Stimulated activated memory B cell treated with anti-CD40 and anti-IgM and Interleukin-4, amounts not matched to agents 10 μg/mL and 1 μg/mL and 100 μg/mL, for 72 hours (primary cell): ENCODE measurements at regions not wholly inside any gene's neighbourhood (a gene's known extent, or its start where the extent isn't known, plus 50 kb on each side); places are given as distances from the start of the nearest gene placed in this dataset.
"Not testable (repeated sequence)": the region's sequence is repeated elsewhere in the genome, so short reads cannot be mapped to it uniquely, and the experiment has no call there.

ENCODE experiments used
- ATAC-seq: fragments of 150-1000 bp; cut with Tn5 transposase; 2 replicates; pipeline ENCODE4 v1.10.0; 2021
- H3K27ac Mint-ChIP-seq: one replicate; pipeline ENCODE4 v1.8.0; 2022; ENCODE audit warnings: mild to moderate bottlenecking, mixed read lengths
- H3K27me3 Mint-ChIP-seq: one replicate; pipeline ENCODE4 v1.8.0; 2022; ENCODE audit warnings: mixed read lengths
- H3K36me3 Mint-ChIP-seq: one replicate; pipeline ENCODE4 v1.8.0; 2022; ENCODE audit warnings: mixed read lengths
- H3K4me1 Mint-ChIP-seq: one replicate; pipeline ENCODE4 v1.8.0; 2022; ENCODE audit warnings: mixed read lengths
- H3K4me3 Mint-ChIP-seq: one replicate; pipeline ENCODE4 v1.8.0; 2022; ENCODE audit warnings: mild to moderate bottlenecking, moderate library complexity, mixed read lengths
- H3K9me3 Mint-ChIP-seq: one replicate; pipeline ENCODE4 v1.8.0; 2022; ENCODE audit warnings: mixed read lengths

- Mint-ChIP-seq H3K4me3 (no peak overlapping the region), H3K27me3 (no peaks in the 10 kb centered on the region), H3K4me1 (no peaks in the 10 kb centered on the region), H3K36me3 (no peaks in the 10 kb centered on the region), H3K9me3 (peaks cover 6% of the 10 kb centered on the region), H3K27ac (no peak overlapping the region)
- no peak for ATAC-seq
These were observed 759.6 kb upstream of the NRXN1 start for GRCh38 chr2:51791496-51791895.

- Mint-ChIP-seq H3K4me3 (no peak overlapping the region), H3K27me3 (no peaks in the 10 kb centered on the region), H3K4me1 (no peaks in the 10 kb centered on the region), H3K36me3 (no peaks in the 10 kb centered on the region), H3K27ac (no peak overlapping the region), H3K9me3 (peaks cover 6% of the 10 kb centered on the region)
- no peak for ATAC-seq
These were observed 758.9 kb upstream of the NRXN1 start for GRCh38 chr2:51790854-51791253.

GRCh38 chr2:51789918-51790317 lies 758.0 kb upstream of the NRXN1 start:
- Mint-ChIP-seq H3K9me3 (peaks cover 6% of the 10 kb centered on the region), H3K36me3 (no peaks in the 10 kb centered on the region), H3K27ac (no peak overlapping the region), H3K27me3 (no peaks in the 10 kb centered on the region), H3K4me3 (no peak overlapping the region), H3K4me1 (no peaks in the 10 kb centered on the region)
- ATAC-seq, result no peak

GRCh38 chr2:51782921-51783765 lies 751.2 kb upstream of the NRXN1 start:
- Mint-ChIP-seq H3K27ac (no peak overlapping the region), H3K4me1 (no peaks in the 10 kb centered on the region), H3K4me3 (no peak overlapping the region), H3K27me3 (no peaks in the 10 kb centered on the region), H3K36me3 (no peaks in the 10 kb centered on the region), H3K9me3 (peaks cover 4% of the 10 kb centered on the region)
- no peak for ATAC-seq

- no peak overlapping the region for H3K27ac Mint-ChIP-seq
- H3K4me1 Mint-ChIP-seq, result no peaks in the 10 kb centered on the region
- H3K27me3 Mint-ChIP-seq, result no peaks in the 10 kb centered on the region
- H3K9me3 Mint-ChIP-seq, result peaks cover 3% of the 10 kb centered on the region
- no peaks in the 10 kb centered on the region for H3K36me3 Mint-ChIP-seq
- ATAC-seq, result no peak
- no peak overlapping the region for H3K4me3 Mint-ChIP-seq
These were observed 749.8 kb upstream of the NRXN1 start for GRCh38 chr2:51781691-51782090.

- Mint-ChIP-seq H3K9me3 (peaks cover 3% of the 10 kb centered on the region), H3K36me3 (no peaks in the 10 kb centered on the region), H3K4me3 (no peak overlapping the region), H3K27ac (no peak overlapping the region), H3K4me1 (no peaks in the 10 kb centered on the region), H3K27me3 (no peaks in the 10 kb centered on the region)
- ATAC-seq, result no peak
These were observed 748.4 kb upstream of the NRXN1 start for GRCh38 chr2:51780353-51780752.

- not testable (repeated sequence) for H3K9me3 Mint-ChIP-seq, H3K27me3 Mint-ChIP-seq, H3K4me3 Mint-ChIP-seq, H3K36me3 Mint-ChIP-seq, H3K4me1 Mint-ChIP-seq, H3K27ac Mint-ChIP-seq, ATAC-seq
These were observed 747.8 kb upstream of the NRXN1 start for GRCh38 chr2:51779723-51780122.

GRCh38 chr2:51778806-51779205 lies 746.9 kb upstream of the NRXN1 start:
- Mint-ChIP-seq H3K9me3 (peaks cover 3% of the 10 kb centered on the region), H3K27me3 (no peaks in the 10 kb centered on the region), H3K4me3 (no peak overlapping the region), H3K4me1 (no peaks in the 10 kb centered on the region), H3K36me3 (no peaks in the 10 kb centered on the region), H3K27ac (no peak overlapping the region)
- ATAC-seq, result no peak

- H3K27ac Mint-ChIP-seq, H3K4me1 Mint-ChIP-seq, H3K4me3 Mint-ChIP-seq, H3K36me3 Mint-ChIP-seq, ATAC-seq, H3K27me3 Mint-ChIP-seq: not testable (repeated sequence)
- peaks cover 15% of the 10 kb centered on the region for H3K9me3 Mint-ChIP-seq
These were observed 742.7 kb upstream of the NRXN1 start for GRCh38 chr2:51774606-51775005.

- Mint-ChIP-seq H3K36me3 (no peaks in the 10 kb centered on the region), H3K9me3 (no peaks in the 10 kb centered on the region), H3K27ac (no peak overlapping the region), H3K4me1 (no peaks in the 10 kb centered on the region), H3K27me3 (no peaks in the 10 kb centered on the region), H3K4me3 (no peak overlapping the region)
- no peak for ATAC-seq
These were observed 728.5 kb upstream of the NRXN1 start for GRCh38 chr2:51760441-51760840.

GRCh38 chr2:51758081-51758480 lies 726.1 kb upstream of the NRXN1 start:
- ATAC-seq, result no peak
- Mint-ChIP-seq H3K27me3 (no peaks in the 10 kb centered on the region), H3K4me3 (no peak overlapping the region), H3K27ac (no peak overlapping the region), H3K9me3 (peaks cover 3% of the 10 kb centered on the region), H3K4me1 (no peaks in the 10 kb centered on the region), H3K36me3 (no peaks in the 10 kb centered on the region)

GRCh38 chr2:51734115-51734514 lies 702.2 kb upstream of the NRXN1 start:
- Mint-ChIP-seq H3K4me3 (no peak overlapping the region), H3K4me1 (no peaks in the 10 kb centered on the region), H3K27ac (no peak overlapping the region), H3K36me3 (no peaks in the 10 kb centered on the region), H3K9me3 (peaks cover 8% of the 10 kb centered on the region), H3K27me3 (no peaks in the 10 kb centered on the region)
- ATAC-seq, result no peak

- ATAC-seq, result no peak
- H3K4me3 Mint-ChIP-seq, result no peak overlapping the region
- H3K4me1 Mint-ChIP-seq, result no peaks in the 10 kb centered on the region
- H3K27ac Mint-ChIP-seq, result no peak overlapping the region
- peaks cover 7% of the 10 kb centered on the region for H3K9me3 Mint-ChIP-seq
- no peaks in the 10 kb centered on the region for H3K27me3 Mint-ChIP-seq
- H3K36me3 Mint-ChIP-seq, result no peaks in the 10 kb centered on the region
These were observed 691.8 kb upstream of the NRXN1 start for GRCh38 chr2:51723691-51724090.

- Mint-ChIP-seq H3K4me1 (no peaks in the 10 kb centered on the region), H3K36me3 (no peaks in the 10 kb centered on the region), H3K27ac (no peak overlapping the region), H3K4me3 (no peak overlapping the region), H3K9me3 (peaks cover 7% of the 10 kb centered on the region), H3K27me3 (no peaks in the 10 kb centered on the region)
- no peak for ATAC-seq
These were observed 690.4 kb upstream of the NRXN1 start for GRCh38 chr2:51722311-51722710.

- Mint-ChIP-seq H3K27me3 (no peaks in the 10 kb centered on the region), H3K9me3 (peaks cover 7% of the 10 kb centered on the region), H3K4me3 (no peak overlapping the region), H3K4me1 (no peaks in the 10 kb centered on the region), H3K27ac (no peak overlapping the region), H3K36me3 (no peaks in the 10 kb centered on the region)
- no peak for ATAC-seq
These were observed 688.9 kb upstream of the NRXN1 start for GRCh38 chr2:51720826-51721225.

GRCh38 chr2:51718881-51719280 lies 686.9 kb upstream of the NRXN1 start:
- Mint-ChIP-seq H3K9me3 (peaks cover 7% of the 10 kb centered on the region), H3K4me3 (no peak overlapping the region), H3K36me3 (no peaks in the 10 kb centered on the region)

More at GRCh38 chr2:51718881-51719280, 686.9 kb upstream of the NRXN1 start:
- H3K27ac Mint-ChIP-seq, result no peak overlapping the region
- H3K27me3 Mint-ChIP-seq, result no peaks in the 10 kb centered on the region
- no peak for ATAC-seq
- no peaks in the 10 kb centered on the region for H3K4me1 Mint-ChIP-seq
